GM13976 (cell line): ENCODE measurements at regions not wholly inside any gene's neighbourhood (a gene's known extent, or its start where the extent isn't known, plus 50 kb on each side); places are given as distances from the start of the nearest gene placed in this dataset.

Experiments
- DNase-seq: peaks from one replicate; pipeline ENCODE4 v3.0.0; 2012; ENCODE audit warnings: low spot score
- in situ Hi-C: fragments of 300-500 bp; cut with MboI; formaldehyde crosslinking; loops from one replicate; pipeline ENCODE4 v1.12.0; 2022; ENCODE audit warnings: low sequenced_read_pairs, mixed read lengths, inconsistent platforms; ENCODE audit not compliant: unreplicated experiment
- TF ChIP-seq, protein P1 (sequence below): IDR thresholded peaks from 2 replicates; pipeline ENCODE4 v1.5.1; 2012; ENCODE audit warnings: borderline replicate concordance, mild to moderate bottlenecking; ENCODE audit not compliant: insufficient read depth; ENCODE audit errors: extremely low read depth, missing control alignments, control extremely low read depth

DNA sequence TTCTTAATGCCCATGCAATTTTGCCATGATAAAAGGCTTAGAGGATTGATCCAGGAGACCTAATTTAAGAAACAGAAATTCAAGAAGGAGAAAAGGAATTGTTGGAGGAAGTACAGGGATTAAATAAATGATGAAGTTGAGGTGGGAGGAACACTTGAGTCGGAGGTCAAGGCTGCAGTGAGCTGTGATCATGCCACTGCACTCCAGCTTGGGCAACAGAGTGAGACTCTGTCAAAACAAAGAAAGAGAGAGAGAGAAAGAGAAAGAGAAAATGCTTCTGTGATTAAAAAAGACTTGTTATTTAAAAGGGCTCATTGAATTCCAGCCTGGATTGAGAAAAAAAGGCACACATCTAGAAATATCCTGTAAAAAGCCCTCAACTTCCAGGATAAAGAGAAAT lies 123.2 kb downstream of the B3GNT2 start:
- TF ChIP-seq, protein P1, sequence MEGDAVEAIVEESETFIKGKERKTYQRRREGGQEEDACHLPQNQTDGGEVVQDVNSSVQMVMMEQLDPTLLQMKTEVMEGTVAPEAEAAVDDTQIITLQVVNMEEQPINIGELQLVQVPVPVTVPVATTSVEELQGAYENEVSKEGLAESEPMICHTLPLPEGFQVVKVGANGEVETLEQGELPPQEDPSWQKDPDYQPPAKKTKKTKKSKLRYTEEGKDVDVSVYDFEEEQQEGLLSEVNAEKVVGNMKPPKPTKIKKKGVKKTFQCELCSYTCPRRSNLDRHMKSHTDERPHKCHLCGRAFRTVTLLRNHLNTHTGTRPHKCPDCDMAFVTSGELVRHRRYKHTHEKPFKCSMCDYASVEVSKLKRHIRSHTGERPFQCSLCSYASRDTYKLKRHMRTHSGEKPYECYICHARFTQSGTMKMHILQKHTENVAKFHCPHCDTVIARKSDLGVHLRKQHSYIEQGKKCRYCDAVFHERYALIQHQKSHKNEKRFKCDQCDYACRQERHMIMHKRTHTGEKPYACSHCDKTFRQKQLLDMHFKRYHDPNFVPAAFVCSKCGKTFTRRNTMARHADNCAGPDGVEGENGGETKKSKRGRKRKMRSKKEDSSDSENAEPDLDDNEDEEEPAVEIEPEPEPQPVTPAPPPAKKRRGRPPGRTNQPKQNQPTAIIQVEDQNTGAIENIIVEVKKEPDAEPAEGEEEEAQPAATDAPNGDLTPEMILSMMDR, result no peak
- in situ Hi-C loops, result no loop called here

DNA sequence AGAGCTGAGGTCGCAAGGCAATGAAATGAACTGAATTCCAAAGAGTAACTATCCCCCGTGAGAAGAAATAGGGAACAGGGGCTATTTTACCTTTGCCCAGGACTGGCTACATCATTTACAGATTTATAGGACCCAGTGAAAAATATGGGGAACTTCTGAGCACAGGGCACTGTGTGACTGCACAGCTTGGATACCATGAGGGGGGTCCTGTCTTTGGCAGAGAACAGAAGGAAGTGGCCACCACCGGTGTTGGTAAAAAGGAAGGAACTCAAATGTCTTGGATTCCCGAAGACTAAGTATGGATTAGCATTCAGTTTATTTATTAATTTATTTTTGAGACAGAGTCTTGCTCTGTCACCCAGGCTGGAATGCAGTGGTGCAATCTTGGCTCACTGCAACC lies 119.6 kb downstream of the B3GNT2 start:
- TF ChIP-seq, protein P1, result no peak
- DNase-seq, result no peak
- in situ Hi-C loops, result no loop called here

More for the DNA sequence above, 123.2 kb downstream of the B3GNT2 start:
- DNase-seq, result no peak

DNA sequence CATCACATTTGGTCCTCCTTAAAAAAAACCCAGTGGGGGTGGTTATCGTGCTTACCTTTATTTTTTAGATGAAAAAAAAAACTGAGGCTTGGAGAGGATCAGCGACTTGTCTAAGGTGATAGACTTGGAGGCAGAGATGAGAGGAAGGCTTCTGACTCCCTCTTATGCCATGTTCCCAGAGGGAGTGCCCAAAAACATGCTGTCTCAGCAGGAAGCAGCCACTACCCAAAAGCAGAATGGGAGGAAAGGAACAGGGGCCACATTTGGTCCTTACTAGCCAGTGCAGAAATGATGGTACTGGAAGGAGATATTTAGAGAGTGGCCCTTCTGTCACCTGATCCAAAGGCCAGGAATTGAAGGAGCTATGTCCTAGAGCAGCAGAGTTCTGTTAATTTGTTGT lies 118.4 kb downstream of the B3GNT2 start:
- TF ChIP-seq, protein P1, result no peak
- no peak for DNase-seq
- in situ Hi-C loops, result no loop called here

DNA sequence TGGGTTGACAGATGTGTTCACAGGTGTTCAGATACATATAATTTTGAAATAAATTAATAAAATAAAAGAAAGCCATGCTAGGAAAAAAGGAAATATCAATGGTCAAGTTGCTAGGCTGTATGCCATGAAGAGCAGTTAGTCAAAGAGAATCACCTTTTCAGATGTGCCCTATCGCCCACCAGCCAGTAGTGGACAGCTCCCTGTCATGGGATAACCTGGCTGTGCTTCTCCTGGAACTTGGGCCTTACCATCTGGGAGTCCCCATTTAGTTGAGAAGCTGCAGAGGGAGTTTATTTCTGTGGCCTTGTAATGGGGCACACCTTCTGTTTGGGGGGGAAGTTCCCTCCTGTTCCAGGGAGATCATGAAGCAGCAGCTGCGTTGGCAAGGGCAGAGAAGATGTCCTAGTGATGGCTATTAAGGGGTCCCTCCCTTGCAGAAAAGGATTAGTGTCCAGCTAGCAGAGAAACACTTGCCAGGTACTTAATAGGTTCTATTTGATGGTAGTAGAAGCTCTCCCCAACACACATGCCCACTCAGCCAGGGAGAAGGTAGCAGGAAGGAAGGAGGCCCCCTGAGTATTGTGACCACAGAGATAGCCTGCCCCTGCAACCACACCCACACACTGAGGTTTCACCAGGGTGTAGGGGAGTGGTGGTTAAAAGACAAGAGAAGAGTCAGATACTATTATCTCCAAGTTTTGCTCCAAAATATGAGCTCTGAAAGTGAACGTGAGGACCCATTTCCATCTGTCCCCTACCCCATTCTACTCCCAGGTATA lies 117.7 kb downstream of the B3GNT2 start:
- peak; percentile 70 for DNase-seq
- TF ChIP-seq, protein P1, result no peak
- in situ Hi-C loops, result no loop called here

DNA sequence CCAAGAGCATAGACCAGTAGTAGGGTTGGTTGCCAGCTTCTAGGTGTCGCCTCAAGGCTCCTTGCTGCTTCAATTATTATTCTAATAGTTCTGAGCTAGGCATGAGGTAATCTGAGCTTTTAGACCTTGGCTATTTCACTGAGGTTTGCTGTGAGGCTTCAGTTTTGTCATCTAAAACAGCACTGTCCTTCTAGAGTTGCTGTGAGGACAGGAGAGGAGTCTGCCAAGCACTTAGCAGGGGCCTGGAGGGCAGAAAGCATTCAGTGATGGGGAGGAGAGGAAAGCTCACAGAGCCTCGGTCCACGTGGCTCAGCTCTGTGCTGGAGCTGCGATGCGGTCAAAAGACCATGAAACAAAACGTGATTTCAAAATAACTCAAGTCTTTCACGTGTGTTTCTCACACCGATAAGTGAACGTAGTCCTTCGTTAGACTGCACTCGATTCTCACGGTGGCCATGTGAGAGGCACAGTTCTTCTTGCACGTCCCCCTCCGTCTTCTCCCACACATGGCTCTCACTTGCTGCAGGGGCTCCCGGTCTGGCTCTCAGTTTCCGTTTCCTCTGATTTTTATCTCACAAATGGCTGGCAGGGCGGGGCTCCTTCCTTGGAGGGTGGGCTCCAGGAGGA lies 113.7 kb downstream of the B3GNT2 start:
- in situ Hi-C loops, result no loop called here
- peak; percentile 75 for DNase-seq
- TF ChIP-seq, protein P1, result no peak

DNA sequence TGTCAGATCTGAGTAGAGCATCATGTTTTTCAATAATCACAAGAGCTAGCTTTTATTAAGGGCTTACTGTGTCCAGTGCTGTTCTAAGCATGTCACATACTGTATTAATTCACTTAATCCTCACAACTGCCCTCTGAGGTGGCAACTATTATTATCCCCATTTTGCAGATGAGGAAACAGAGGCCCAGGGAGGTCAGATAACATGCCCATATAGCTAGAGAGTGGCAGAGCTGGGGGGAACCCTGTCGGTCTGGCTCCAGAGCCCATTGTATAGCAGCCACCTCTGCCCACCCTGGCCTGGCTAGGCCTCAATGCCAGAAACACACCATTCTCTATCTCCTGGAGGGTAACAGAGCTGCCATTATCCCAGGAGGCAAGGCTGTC lies 113.2 kb downstream of the B3GNT2 start:
- no peak for DNase-seq
- TF ChIP-seq, protein P1, result no peak
- in situ Hi-C loops, result no loop called here
